Uterus (tissue), 3 donors: ENCODE measurements at regions not wholly inside any gene's neighbourhood (a gene's known extent, or its start where the extent isn't known, plus 50 kb on each side); places are given as distances from the start of the nearest gene placed in this dataset.

Experiments
- DNase-seq, 2 donors: peaks; one replicate each; pipeline ENCODE4 v3.0.0-alpha.2; 2019 to 2020
- H3K27ac ChIP-seq, 2 donors: fragments of 200-600 bp; sonication (generic); 1 replicate in 1 of 2; 2 replicates in 1 of 2; pipeline ENCODE4 v1.5.1; 2016 to 2018
- H3K27me3 ChIP-seq, 2 donors: fragments of 200-600 bp; sonication (generic); one replicate each; pipeline ENCODE4 v1.5.1; 2018 to 2019; ENCODE audit warnings: control low read depth in 1 of 2
- H3K36me3 ChIP-seq, 2 donors: fragments of 200-600 bp; sonication (generic); one replicate each; pipeline ENCODE4 v1.5.1; 2019; ENCODE audit warnings: control low read depth in 1 of 2
- H3K4me1 ChIP-seq, 2 donors: fragments of 200-600 bp; sonication (generic); one replicate each; pipeline ENCODE4 v1.5.1; 2018 to 2019; ENCODE audit warnings: control low read depth in 1 of 2
- H3K4me3 ChIP-seq, 2 donors: fragments of 200-600 bp; sonication (generic); 1 replicate in 1 of 2; 2 replicates in 1 of 2; pipeline ENCODE4 v1.5.1; 2018 to 2019; ENCODE audit warnings: mild to moderate bottlenecking in 1 of 2
- H3K9me3 ChIP-seq, 2 donors: fragments of 200-600 bp; sonication (generic); one replicate each; pipeline ENCODE4 v1.5.1; 2019; ENCODE audit warnings: control low read depth in 1 of 2
- CTCF ChIP-seq, 4 experiments: fragments of 200-600 bp in 2 of 4; fragments of 450-650 bp in 2 of 4; sonication (generic) in 2 of 4; IDR thresholded peaks; one replicate each; pipeline ENCODE4 v1.5.1; 2016 to 2019; ENCODE audit warnings: antibody characterized with exemption in 4 of 4, mild to moderate bottlenecking in 2 of 4, moderate library complexity in 1 of 4
- POLR2A ChIP-seq, 2 donors: fragments of 450-650 bp; IDR thresholded peaks; one replicate each; pipeline ENCODE4 v1.6.1; 2016; ENCODE audit warnings: antibody characterized with exemption in 2 of 2, mild to moderate bottlenecking in 1 of 2, moderate library complexity in 1 of 2
- intact Hi-C: fragments of 100-400 bp; cut with DNase I; formaldehyde crosslinking; loops from one replicate; pipeline ENCODE4 v1.15.1; 2023; ENCODE audit warnings: low total_unique reads
- donor health status: DM: yes; HTN: yes; CAD: no.

- no peak for TF ChIP-seq POLR2A (IDR thresholded peaks at IDR 0.05)
- TF ChIP-seq CTCF (IDR thresholded peaks at IDR 0.05), result no peak
- DNase-seq, result no peak
- H3K4me1 ChIP-seq, result no peaks in the 10 kb centered on the region
- no peak overlapping the region for H3K4me3 ChIP-seq
- no peaks in the 10 kb centered on the region for H3K9me3 ChIP-seq
- H3K36me3 ChIP-seq, result no peaks in the 10 kb centered on the region
- H3K27me3 ChIP-seq, result no peaks in the 10 kb centered on the region
- intact Hi-C loops, result no loop called here
- no peak overlapping the region for H3K27ac ChIP-seq
These were observed 711.7 kb upstream of the PTBP2 start for GRCh38 chr1:96009831-96010434.

DNA sequence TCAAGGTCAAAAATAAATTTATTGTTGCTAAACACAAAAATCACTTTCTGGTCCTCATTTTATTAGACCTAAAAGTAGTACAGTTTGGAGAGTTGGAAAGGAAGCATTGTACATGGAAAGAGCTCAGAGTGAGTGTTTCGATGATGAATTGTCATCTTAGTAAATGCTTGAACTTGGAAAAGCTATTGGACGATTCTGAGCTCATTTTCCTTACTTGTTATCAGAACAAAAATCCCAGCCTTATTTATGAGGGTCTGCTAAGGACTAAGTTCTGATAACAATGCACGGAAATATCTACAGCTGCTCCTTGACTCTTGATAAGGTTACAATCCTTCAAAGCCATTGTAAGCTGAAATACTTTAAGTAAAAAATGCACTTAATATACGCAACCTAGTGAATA lies 710.0 kb upstream of the PTBP2 start:
- no peaks in the 10 kb centered on the region for H3K4me1 ChIP-seq
- DNase-seq, result no peak
- no peak for TF ChIP-seq CTCF (IDR thresholded peaks at IDR 0.05)
- no peak for TF ChIP-seq POLR2A (IDR thresholded peaks at IDR 0.05)
- no peaks in the 10 kb centered on the region for H3K27me3 ChIP-seq
- no peak overlapping the region for H3K27ac ChIP-seq
- H3K36me3 ChIP-seq, result no peaks in the 10 kb centered on the region
- intact Hi-C loops, result no loop called here
- H3K9me3 ChIP-seq, result no peaks in the 10 kb centered on the region
- H3K4me3 ChIP-seq, result no peak overlapping the region

GRCh38 chr1:96016219-96016618 lies 705.4 kb upstream of the PTBP2 start:
- H3K27me3 ChIP-seq, result no peaks in the 10 kb centered on the region
- H3K9me3 ChIP-seq, result no peaks in the 10 kb centered on the region
- no peak for TF ChIP-seq POLR2A (IDR thresholded peaks at IDR 0.05)
- TF ChIP-seq CTCF (IDR thresholded peaks at IDR 0.05), result no peak
- H3K36me3 ChIP-seq, result no peaks in the 10 kb centered on the region
- H3K4me3 ChIP-seq, result no peak overlapping the region
- no peak for DNase-seq
- H3K4me1 ChIP-seq, result no peaks in the 10 kb centered on the region
- intact Hi-C loops, result no loop called here
- no peak overlapping the region for H3K27ac ChIP-seq

DNA sequence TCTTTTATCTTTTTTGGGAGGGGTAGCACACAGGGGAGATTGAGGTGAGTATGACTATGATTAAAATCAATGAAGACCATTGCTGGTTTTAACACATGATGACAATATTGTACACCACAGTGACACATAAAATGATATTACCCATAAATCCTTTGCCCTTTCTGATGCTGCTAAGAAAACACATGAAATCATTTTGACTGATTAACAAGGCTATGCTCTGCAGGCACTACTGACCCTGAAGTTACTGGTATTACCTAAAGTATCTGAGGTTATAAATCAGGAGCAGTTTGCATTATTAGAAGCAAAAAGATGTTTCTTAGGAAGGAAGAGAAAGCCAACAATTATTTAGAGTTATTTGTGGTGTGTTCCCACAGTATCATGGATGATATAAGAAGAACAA lies 701.2 kb upstream of the PTBP2 start:
- no peak for TF ChIP-seq CTCF (IDR thresholded peaks at IDR 0.05)
- no peak for TF ChIP-seq POLR2A (IDR thresholded peaks at IDR 0.05)
- Histone ChIP-seq H3K4me1 (no peaks in the 10 kb centered on the region), H3K27ac (no peak overlapping the region), H3K9me3 (no peaks in the 10 kb centered on the region), H3K36me3 (no peaks in the 10 kb centered on the region), H3K4me3 (no peak overlapping the region), H3K27me3 (no peaks in the 10 kb centered on the region)
- intact Hi-C loops, result no loop called here
- DNase-seq, result no peak

- no peak for DNase-seq
- H3K9me3 ChIP-seq, result no peaks in the 10 kb centered on the region
- H3K4me3 ChIP-seq, result no peak overlapping the region
- no peaks in the 10 kb centered on the region for H3K27me3 ChIP-seq
- no peak overlapping the region for H3K27ac ChIP-seq
- no peaks in the 10 kb centered on the region for H3K4me1 ChIP-seq
- intact Hi-C loops, result no loop called here
- no peak for TF ChIP-seq CTCF (IDR thresholded peaks at IDR 0.05)
- TF ChIP-seq POLR2A (IDR thresholded peaks at IDR 0.05), result no peak
- H3K36me3 ChIP-seq, result no peaks in the 10 kb centered on the region
These were observed 696.5 kb upstream of the PTBP2 start for GRCh38 chr1:96025062-96025461.
